COLO668 (cell line): ENCODE measurements at regions not wholly inside any gene's neighbourhood (a gene's known extent, or its start where the extent isn't known, plus 50 kb on each side); places are given as distances from the start of the nearest gene placed in this dataset.
"Not testable (repeated sequence)": the region's sequence is repeated elsewhere in the genome, so short reads cannot be mapped to it uniquely, and the experiment has no call there.

ENCODE experiments used
- DNase-seq: peaks from one replicate; lab custom pipeline; 2025; ENCODE audit not compliant: unreplicated experiment; lab: John Stamatoyannopoulos, UW

DNA sequence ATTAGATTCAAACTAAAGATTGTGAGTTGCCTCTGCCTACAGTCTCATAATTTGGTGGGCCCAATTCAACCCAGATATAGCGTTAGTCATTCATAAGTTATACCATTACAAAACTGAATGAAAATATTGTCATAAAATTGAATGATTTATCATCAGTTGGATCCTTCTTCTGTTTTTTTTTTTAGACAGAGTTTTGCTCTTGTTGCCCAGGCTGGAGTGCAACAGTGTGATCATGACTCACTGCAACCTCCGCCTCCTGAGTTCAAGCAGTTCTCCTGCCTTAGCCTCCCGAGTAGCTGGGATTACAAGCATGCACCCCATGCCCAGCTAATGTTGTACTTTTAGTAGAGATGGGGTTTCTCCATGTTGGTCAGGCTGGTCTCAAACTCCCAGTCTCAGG is 157.2 kb upstream of the PTBP2 start:
- DNase-seq: not testable (repeated sequence)

DNA sequence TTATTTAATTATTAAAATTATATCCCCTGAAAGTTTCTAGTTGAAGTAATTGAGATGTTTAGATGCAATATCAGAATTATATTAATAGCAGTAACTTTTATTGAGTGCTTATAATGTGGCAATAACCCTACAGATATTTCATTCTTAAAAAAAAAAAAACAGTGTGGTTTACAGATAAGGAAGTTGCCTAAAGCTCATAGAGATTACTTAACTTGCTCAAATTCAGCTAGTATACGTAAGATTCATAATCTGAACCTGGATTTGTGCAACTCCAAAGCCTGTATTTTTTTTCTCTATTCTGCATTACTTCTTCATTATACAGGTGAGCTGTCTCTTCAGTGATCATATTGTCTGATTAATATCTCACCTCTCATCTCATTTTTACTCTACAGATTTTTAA is 156.0 kb upstream of the PTBP2 start:
- DNase-seq: no peak

DNA sequence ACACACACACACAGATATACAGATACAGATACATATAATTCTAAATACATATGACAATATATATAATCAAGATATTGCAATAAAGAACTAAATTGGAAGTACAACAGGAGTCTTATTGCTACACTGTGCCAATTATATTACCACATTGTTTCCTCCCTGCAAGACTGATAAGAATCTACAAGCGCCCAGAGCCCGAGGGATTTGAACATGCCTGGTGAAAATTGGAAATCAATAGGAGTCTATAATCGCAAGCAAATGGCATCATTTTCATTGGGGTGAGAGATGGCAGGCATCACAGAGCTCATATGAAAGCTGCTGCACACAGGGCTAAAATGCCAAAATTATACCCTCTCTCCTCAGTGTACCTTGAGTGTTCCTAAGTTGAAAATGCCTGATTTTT is 152.9 kb upstream of the PTBP2 start:
- DNase-seq: no peak

DNA sequence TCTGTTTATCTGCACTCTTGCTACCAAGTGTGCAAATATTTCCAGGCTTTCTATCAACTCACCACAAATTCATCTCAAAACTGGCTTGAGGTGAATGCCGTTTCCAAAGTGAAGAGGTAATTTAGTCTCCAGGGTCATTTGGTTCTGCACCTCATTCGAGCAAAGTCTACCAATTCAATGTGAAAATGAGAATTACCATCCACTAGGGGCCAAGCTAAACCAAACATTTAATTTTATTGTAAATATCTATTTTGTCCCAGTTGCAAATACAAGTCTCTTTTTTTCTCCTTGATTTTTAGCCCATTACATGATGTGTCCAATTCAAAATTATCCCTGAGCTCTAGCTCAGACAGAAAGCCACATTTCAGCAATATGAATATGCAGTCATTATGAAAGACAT is 152.3 kb upstream of the PTBP2 start:
- no peak for DNase-seq

DNA sequence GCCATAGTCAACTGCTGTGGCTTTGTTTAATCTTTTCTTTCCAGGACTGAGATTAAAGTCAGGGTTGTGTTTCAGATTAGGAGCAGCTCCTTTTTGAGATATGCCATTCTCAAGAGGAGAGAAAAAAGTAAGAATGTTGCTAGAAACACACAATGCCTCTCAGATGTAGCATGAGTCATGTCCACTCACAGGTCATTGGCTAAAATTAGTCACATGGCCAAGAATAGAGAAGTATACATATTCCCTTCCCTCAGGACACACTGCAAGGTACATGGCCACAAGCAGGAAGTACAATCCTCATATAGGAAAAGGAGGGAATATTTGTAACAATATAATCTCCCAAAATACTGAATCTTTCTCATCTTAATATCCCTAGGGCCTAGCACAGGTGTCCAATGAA is 141.9 kb upstream of the PTBP2 start:
- no peak for DNase-seq

DNA sequence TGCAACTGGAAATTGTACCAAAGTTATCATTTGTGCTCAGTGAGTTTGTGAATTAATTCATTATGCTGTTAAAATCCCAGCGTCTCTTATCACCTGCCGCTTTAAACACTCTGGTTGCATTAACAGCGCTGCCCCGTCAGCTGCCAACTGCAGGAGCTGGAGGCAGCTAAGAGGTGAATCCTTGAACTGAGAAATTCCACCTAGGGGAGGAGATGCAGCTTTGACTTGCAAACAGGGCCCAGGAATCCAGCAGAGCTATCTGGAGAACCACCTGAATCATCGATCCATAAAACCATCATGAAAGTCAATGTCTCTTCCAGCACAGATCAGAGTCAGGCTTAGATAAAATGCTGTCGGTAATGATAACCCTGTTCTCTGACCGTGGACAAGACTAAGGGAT is 140.7 kb upstream of the PTBP2 start:
- no peak for DNase-seq

DNA sequence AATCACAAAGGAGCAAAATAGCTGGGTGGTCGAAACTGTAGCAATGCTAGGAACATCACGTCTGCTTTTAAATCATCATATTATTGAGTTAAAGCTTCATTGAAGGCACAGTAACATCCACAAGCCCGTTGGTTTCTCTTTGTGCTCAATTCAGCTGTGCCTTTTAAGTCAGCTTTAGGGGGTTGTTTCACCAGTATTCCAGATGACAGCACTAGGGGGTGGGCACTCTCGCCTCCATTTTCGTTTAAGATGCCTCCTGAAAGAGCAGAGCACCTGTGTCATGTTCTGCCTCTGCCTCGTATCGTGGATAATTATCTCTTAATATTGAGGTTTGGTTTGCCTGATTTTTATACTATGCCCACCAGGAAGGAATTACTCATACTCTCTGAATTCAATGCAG is 139.8 kb upstream of the PTBP2 start:
- no peak for DNase-seq

DNA sequence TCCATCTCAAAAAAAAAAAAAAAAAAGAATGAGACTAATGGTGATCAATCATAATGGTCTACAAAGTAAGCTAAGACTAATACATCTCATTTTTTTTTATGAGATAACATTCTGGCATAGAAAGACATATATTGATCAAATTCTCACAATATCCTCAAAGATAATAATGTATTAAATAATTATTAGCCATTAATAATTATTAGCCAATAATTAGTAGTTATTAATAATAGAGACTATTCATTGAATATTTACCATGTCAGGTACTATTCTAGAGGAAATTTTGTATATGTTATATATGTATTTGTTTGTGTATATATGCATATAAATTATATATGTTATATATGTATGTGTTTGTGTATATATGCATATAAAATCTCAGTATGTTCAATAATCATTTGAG is 137.7 kb upstream of the PTBP2 start:
- no peak for DNase-seq

DNA sequence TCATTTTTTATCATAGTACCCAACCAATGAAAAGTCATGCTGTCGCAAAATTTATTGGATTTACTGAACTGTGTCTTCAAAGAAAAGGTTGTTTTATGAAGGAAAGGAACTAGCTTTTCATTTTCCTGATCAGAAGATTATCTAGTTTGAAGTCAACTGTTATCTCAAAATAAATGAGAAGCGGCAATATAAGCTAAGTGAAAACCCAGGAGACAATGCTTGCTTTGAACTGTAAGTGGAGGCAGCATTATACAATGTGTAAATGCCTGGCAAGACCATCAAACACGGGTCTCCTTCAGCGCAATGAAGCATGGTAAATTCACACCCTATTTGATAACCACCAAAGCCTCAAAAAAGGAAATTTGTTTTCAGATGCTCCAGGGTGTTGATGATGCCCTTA is 134.4 kb upstream of the PTBP2 start:
- DNase-seq: no peak

DNA sequence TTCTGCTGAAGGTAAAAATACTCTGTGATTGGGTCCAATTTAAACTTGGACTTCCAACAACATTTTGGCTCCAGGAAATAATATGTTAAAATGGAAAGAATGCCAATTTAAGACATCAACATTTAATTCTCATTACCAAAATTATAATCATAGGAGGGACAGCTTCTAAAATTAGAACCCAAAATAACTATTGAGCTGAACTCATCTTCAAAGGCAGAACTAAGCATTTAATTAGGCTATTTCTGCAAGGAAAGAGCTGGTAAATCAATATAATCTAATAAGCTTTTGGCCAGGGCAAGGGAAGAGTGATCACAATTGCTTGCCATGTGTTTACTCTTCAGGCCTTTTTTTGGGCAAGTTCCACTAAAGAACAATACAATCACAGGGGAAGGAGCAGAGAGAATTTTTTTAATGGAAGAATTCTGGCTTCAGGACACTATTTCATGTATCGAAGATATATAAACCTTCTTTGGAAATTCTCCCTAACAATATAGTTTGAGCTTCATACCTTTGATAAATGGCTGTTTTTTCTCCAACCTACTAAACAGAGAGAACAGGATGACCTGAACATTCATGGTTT is 133.1 kb upstream of the PTBP2 start:
- DNase-seq: no peak

DNA sequence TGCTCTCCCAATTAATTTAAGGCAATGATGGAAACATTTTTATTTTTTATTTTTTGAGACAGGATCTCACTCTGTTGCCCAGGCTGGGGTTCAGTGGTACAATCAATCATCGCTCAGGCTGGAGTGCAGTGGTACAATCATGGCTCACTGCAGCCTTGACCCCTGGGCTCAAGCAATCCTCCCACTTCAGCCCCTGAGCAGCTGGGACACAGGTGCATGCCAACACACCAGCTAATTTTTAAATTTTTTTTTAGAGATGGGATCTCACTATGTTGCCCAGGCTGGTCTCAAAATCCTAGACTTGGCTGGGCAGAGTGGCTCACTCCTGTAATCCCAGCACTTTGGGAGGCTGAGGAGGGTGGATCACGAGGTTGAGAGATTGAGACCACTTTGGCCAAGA is 126.1 kb upstream of the PTBP2 start:
- not testable (repeated sequence) for DNase-seq

DNA sequence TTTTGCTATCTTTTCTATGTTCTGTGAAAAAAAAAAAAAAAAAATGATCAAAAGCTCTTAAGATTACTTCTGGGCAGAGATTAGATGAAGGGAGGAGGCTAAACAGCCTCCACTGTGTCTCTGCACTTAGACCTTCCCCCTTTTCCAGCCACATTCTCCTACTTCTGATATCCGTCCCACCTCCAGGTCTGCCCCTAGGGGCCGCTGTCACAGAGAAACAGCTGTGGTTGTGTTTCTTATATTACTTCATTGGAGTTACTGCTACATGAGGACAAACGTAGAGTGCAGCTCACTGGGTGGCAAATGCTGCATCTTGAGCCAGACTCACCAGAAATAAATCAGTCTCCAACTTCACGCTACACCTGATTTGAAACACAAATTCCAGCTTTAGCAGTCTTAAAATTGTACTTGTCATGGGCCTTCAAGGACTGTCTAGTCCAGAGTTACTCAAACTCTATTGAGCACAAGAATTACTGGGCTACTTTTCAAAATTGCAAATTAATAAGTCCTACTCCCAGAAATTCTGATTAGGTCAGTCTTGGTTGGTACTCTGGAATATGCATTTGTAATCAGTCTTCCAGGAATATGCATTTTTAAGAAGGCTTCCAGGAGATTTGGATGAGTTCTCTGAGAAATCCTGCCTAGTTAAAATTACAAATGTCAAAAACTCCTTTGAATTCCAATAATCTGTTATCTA is 125.2 kb upstream of the PTBP2 start:
- peak; percentile 38 for DNase-seq

DNA sequence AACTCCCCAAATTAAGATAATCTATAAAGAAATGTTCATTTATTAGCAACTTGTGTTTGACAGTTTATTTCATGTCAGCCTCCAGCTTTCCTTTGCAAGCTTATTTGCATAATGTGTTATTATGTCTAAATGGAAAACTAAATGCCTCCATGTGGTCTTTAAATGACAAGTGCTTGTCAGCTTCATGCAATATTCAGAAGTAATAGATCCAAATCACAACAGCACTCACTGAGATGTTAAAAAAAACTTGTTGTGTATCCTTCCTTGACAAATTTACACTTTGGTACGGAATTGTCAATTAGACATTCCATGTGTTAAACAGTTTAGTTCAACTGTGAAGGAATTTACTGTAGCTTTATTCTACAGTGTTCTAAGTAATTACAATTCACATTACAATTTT is 124.4 kb upstream of the PTBP2 start:
- DNase-seq: no peak

DNA sequence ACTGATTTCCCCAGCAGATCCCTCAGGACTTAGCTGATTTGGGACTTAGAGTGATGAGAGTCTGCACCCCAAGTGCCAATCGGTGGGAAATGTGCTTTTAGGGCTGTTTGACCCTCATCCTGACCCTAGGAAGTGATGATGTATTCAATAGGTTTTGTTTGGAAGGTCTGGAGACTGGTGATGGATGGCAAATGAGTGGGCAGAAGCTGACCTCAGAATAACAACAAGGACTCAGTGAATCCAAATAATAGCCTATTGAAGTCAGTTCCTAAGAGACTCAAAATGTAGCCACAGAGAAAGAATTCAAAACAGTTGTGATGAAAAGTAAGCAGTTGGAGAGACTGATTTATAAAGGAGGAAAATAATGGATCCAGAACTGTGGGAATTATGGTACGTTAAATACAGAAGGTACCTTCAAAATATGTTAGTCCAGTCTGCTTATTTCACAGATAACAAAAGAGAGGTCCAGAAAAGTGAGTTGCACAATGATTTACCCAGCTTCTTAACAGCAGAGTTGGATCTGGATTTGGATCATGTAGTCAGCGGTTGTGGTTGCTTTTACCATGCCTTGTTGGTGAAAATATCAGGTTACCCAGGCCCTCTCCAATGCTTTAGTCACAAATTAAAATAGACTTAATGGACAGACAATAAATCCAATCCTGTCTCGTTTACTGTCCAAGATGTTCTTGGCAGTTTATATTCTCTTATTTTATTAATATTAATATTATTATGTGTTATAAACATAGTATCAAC is 123.0 kb upstream of the PTBP2 start:
- no peak for DNase-seq

DNA sequence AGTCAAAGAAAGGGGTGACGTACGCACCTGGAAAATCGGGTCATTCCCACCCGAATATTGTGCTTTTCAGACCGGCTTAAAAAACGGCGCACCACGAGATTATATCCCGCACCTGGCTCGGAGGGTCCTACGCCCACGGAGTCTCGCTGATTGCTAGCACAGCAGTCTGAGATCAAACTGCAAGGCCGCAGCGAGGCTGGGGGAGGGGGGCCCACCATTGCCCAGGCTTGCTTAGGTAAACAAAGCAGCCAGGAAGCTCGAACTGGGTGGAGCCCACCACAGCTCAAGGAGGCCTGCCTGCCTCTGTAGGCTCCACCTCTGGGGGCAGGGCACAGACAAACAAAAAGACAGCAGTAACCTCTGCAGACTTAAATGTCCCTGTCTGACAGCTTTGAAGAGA is 117.0 kb upstream of the PTBP2 start:
- DNase-seq: not testable (repeated sequence)

DNA sequence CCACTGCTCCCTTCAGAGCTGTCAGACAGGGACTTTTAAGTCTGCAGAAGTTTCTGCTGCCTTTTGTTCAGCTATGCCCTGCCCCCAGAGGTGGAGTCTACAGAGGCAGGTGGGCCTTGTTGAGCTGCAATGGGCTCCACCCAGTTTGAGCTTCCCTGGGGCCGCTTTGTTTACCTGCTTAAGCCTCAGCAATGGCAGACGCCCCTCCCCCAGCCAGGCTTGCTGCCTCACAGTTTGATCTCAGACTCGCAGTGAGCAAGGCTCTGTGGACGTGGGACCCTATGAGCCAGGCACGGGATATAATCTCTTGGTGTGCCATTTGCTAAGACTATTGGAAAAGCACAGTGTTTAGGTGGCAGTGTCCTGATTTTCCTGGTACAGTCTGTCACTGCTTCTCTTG is 104.2 kb upstream of the PTBP2 start:
- DNase-seq: not testable (repeated sequence)

DNA sequence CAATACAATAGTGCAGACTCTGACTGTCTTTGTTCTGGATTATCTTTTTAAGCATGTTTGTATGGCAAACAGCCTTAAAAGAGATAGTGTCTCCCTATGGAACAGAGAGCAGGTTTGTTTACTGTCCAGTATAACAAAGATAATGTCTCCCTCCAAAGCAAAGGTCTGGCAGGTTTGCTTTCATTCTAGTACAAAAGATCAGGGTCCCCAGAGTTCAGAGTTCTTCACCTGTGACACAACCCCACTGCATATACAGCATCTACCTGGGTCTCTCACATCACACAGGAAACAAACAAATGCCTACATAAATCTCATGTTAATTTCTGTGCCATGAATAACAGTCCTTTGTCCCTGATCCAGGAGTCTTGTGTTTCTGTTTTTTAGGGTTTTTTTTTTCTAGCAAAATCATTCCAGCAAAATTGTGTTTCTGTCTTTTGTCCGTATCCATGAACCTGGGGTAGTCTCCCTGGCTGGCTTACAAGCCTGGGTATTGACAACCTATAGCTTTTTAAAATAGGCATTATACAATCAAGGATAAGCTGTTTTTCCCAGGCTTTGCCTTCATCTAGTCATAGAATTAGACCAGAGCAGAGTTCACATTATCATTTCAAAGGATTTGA is 89.4 kb upstream of the PTBP2 start:
- no peak for DNase-seq

DNA sequence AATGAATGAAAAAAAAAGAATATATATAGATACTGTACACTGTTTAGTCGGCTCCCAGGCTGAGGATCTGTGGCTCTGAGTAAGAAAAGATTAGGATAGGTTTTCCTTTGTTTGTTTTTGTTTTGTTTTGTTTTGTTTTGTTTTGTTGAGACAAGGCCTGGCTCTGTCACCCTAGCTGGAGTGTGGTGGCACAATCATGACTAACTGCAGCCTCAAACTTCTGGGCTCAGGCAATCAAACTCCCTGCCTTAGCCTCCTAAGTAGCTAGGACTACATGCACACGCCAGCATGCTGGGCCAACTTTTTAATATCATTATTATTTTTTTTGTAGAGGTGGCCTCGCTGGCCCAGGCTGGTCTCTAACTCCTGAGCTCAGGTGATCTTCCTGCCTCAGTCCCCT is 87.9 kb upstream of the PTBP2 start:
- no peak for DNase-seq

DNA sequence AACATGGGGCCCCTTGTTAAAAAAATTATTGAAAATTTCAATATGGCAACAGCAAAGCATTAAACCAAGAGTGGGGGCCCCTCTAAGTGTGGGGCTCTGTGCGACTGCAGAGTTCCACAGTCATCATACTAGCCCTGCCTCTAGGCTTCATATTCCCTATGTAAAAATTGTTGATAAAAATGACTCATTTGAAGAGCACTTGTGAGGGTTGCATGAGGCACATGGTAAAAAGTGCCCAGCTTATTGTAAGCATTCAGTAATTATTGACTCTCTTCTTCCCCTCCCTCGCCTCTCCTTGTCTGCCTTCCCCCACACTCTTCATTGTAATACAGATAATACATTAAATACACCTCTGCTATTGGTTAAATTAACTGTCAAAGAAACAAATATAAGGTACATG is 86.7 kb upstream of the PTBP2 start:
- DNase-seq: no peak

DNA sequence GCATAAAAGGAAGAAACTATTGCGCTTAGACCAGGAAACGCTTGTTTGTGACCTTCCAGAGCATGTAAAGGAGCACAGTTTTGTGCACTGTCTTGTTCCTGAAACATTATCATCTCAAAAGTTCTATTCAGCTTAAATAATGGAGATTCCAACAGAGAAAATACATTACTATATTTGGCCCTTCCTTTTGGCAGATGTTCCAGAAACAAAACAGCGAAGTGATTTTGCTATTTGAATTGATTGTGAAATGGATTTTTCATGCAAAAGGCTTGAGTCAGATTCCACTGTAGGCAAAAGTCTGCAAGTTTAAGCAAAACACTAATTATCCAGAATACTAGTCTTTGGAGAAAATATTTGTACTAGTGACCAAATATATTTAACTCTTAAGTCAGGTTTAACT is 80.3 kb upstream of the PTBP2 start:
- no peak for DNase-seq

DNA sequence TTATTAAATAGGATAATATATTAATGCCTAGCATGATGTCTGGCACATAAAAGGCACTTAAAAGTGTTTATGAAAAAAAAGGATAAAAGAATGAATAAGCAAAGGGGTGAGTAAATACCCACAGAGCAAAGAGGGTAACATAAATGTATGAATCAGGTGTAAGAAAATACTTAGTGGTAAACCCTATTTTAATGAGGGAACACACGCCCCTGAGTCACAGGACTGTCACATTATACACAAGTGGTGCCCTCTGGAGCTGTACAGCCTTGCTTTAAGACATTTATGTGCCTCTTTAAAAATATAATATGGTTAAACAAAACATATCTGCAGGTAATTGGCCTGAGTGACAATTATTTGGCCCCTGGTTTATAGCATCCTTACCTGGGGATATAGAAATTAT is 78.1 kb upstream of the PTBP2 start:
- no peak for DNase-seq

DNA sequence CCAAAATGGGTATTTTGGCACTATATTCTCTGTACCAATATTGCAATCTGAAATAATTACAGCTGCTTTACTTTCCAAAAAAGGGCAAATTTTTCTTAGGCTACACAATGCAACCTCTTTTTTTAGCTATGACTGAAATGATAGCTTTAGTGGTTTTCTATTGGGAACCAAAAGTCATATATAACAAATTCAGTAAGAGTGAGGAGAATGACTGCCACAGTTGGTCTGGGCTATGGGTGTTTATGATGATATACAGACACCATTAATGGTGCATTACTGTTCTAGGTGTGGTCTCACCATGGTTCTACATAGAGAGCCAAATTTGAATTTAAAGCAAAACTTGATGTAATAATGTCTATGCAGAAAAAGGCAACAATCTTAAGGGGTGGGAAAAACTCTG is 72.3 kb upstream of the PTBP2 start:
- DNase-seq: no peak
